ENCODE measurements at regions not wholly inside any gene's neighbourhood (a gene's known extent, or its start where the extent isn't known, plus 50 kb on each side); places are given as distances from the start of the nearest gene placed in this dataset.

DNA sequence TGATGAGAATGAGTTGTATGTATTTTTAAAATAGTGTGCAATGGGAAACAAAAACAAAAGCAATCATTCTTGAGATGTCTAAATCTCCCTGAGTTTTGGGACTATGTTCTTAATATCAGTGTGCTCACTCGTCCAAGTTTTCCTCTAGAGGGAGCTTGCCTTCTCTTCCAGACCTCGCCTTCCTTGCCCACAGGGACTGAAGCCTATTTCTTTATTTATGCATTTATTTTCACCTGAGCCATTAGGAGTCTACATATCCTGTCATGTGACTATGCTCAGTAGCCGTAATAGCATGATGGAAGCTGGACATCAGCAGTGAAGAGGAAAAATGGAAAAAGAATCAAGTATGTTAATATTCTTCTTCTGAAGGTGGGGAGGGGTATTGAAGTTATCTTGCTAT is 131.2 kb downstream of the SH3BGRL2 start:
- DNase-seq = no peak

DNA sequence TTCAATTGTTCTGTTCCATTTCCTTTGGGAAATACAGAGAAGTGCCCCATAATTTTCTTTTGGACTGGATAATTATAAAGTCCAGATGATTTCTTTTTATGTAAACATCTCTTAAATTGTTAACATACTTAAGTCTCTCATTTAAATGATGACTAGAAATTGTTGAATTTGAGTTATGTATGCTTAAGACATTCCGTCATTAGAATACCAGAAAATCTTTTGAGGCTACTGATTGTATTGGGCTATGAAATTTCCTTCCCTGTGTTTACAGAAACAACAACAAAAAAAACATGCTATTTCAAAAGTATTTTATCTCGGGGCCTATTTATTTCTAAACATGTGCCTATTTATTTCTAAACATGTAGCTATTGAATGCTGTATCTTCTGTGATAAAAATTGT is 125.4 kb downstream of the SH3BGRL2 start:
- no peak for DNase-seq

DNA sequence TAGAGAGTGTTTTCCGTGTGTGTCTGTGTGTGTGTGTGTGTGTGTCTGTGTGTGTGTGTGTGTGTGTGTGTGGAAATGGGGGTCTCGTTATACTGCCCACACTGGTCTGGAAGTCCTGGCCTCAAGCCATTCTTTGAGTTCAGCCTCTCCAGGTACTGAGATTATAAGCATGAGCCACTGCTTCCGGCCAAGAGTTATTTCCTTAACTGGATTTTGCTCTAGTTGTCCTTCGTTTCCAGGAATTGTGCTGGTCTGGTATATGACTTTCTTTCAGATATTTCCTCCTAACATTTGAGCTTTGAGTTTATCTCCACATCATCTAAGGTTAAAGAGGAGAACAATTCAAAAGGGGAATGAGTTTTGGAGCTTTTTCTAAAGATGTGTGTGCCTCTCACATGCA is 124.8 kb downstream of the SH3BGRL2 start:
- DNase-seq = no peak
